HCT116 (cell line): ENCODE measurements at regions not wholly inside any gene's neighbourhood (a gene's known extent, or its start where the extent isn't known, plus 50 kb on each side); places are given as distances from the start of the nearest gene placed in this dataset.

Experiments
- ATAC-seq: fragments of 200-7000 bp; cut with Tn5 transposase; 2 replicates; pipeline ENCODE4 v1.9.1; 2020; ENCODE audit warnings: mild to moderate bottlenecking, moderate library complexity
- BruUV-seq: library from RNA; stranded (reverse); fragments of 400-500 nt; replicated peaks from 2 replicates; lab custom pipeline; 2021; lab: Mats Ljungman, UMichigan
- CTCF ChIA-PET: fragments of 300-600 bp; sonication (Branson Sonifier 250); formaldehyde crosslinking; loops from one replicate; lab custom pipeline; 2021; ENCODE audit warnings: antibody characterized with exemption; lab: Charles Lee
- POLR2A ChIA-PET: fragments of 300-600, 350-600 bp; sonication (Branson Sonifier 250); formaldehyde crosslinking; loops from one replicate; lab custom pipeline; 2021; ENCODE audit warnings: antibody characterized with exemption; lab: Charles Lee
- RAD21 ChIA-PET, 2 experiments: fragments of 300-600 bp; sonication (Branson Sonifier 250); formaldehyde crosslinking; loops; one replicate each; lab custom pipeline; 2023; ENCODE audit warnings: low total read pairs in 2 of 2; ENCODE audit not compliant: uncharacterized antibody in 2 of 2, unreplicated experiment in 2 of 2, low non-redundant PET in 1 of 2; lab: Charles Lee
- DNase-seq: peaks from one replicate; pipeline ENCODE4 v3.0.0-alpha.2; 2010; ENCODE audit warnings: low read depth, low spot score
- H2AFZ ChIP-seq: fragments of 200-600 bp; shearing (Covaris generic), sonication (generic); 2 replicates; pipeline ENCODE4 v1.6.1; 2017; ENCODE audit warnings: low read depth, mixed run types, mixed read lengths, antibody characterized with exemption, low read length; ENCODE audit not compliant: poor library complexity, severe bottlenecking
- H3K27ac ChIP-seq: 2 replicates; pipeline ENCODE4 v1.5.1; 2012; ENCODE audit warnings: low read depth, low read length
- H3K27me3 ChIP-seq: fragments of 200-600 bp; sonication (generic); 2 replicates; pipeline ENCODE4 v1.6.1; 2016; ENCODE audit warnings: mixed run types, low read length, mixed read lengths; ENCODE audit not compliant: insufficient read depth
- H3K36me3 ChIP-seq, 2 experiments: fragments of 200-500 bp in 1 of 2; fragments of 200-600 bp in 1 of 2; sonication (Bioruptor generic) in 1 of 2; sonication (generic) in 1 of 2; 2 replicates each; pipeline versions ENCODE4 v1.5.1 to v1.6.1; 2014 to 2016; ENCODE audit warnings: low read length in 2 of 2, inconsistent platforms in 1 of 2, mixed read lengths in 1 of 2, mixed run types in 1 of 2; ENCODE audit not compliant: insufficient read depth in 2 of 2, control insufficient read depth in 1 of 2
- H3K4me1 ChIP-seq, 2 experiments: fragments of 200-600 bp in 1 of 2; sonication (generic) in 1 of 2; 2 replicates each; pipeline versions ENCODE4 v1.5.1 to v1.6.1; 2012 to 2017; ENCODE audit warnings: low read length in 2 of 2, inconsistent platforms in 1 of 2, mild to moderate bottlenecking in 1 of 2, mixed read lengths in 1 of 2, mixed run types in 1 of 2, moderate library complexity in 1 of 2; ENCODE audit not compliant: insufficient read depth in 2 of 2, control insufficient read depth in 1 of 2
- H3K4me2 ChIP-seq: fragments of 200-600 bp; sonication (generic); 2 replicates; pipeline ENCODE4 v1.6.1; 2017; ENCODE audit warnings: mixed run types, low read length, mixed read lengths
- H3K4me3 ChIP-seq, 2 experiments: fragments of 200-600 bp in 1 of 2; sonication (generic) in 1 of 2; replicated peaks in 1 of 2; 2 replicates each; pipeline ENCODE4 v1.5.1; 2011 to 2016; ENCODE audit warnings: low read length in 2 of 2, control low read depth in 1 of 2, low read depth in 1 of 2, mild to moderate bottlenecking in 1 of 2, mixed read lengths in 1 of 2, mixed run types in 1 of 2
- H3K79me2 ChIP-seq: fragments of 200-600 bp; sonication (generic); 2 replicates; pipeline ENCODE4 v1.6.1; 2017; ENCODE audit warnings: mild to moderate bottlenecking, mixed run types, low read length, moderate library complexity, mixed read lengths; ENCODE audit not compliant: insufficient read depth
- H3K9ac ChIP-seq: fragments of 200-600 bp; sonication (generic); 2 replicates; pipeline ENCODE4 v1.6.1; 2016; ENCODE audit warnings: low read length, mixed read lengths
- H3K9me2 ChIP-seq: fragments of 200-600 bp; sonication (generic), shearing (Covaris generic); 2 replicates; pipeline ENCODE4 v1.6.1; 2017; ENCODE audit warnings: mixed run types, mild to moderate bottlenecking, moderate library complexity; ENCODE audit not compliant: insufficient read depth
- H3K9me3 ChIP-seq, 2 experiments: fragments of 200-500 bp in 1 of 2; fragments of 200-600 bp in 1 of 2; sonication (Bioruptor generic) in 1 of 2; sonication (generic) in 1 of 2; 2 replicates each; pipeline ENCODE4 v1.6.1; 2014 to 2017; ENCODE audit warnings: low read length in 2 of 2, mixed read lengths in 2 of 2, inconsistent platforms in 1 of 2, low read depth in 1 of 2, mild to moderate bottlenecking in 1 of 2, mixed run types in 1 of 2, moderate library complexity in 1 of 2; ENCODE audit not compliant: control insufficient read depth in 1 of 2, insufficient read depth in 1 of 2
- H4K20me1 ChIP-seq: fragments of 200-600 bp; sonication (generic), shearing (Covaris generic); 2 replicates; pipeline ENCODE4 v1.6.1; 2017; ENCODE audit warnings: mixed run types, mild to moderate bottlenecking, moderate library complexity; ENCODE audit not compliant: insufficient read depth
- CBX3 ChIP-seq: IDR thresholded peaks from 2 replicates; pipeline ENCODE4 v1.6.1; 2012; ENCODE audit warnings: low read depth
- CEBPB ChIP-seq: IDR thresholded peaks from 2 replicates; pipeline ENCODE4 v1.6.1; 2012; ENCODE audit warnings: low read depth
- EGR1 ChIP-seq: IDR thresholded peaks from 2 replicates; pipeline ENCODE4 v1.6.1; 2012; ENCODE audit warnings: low read depth
- JUND ChIP-seq: IDR thresholded peaks from 2 replicates; pipeline ENCODE4 v1.6.1; 2012
- POLR2AphosphoS5 ChIP-seq: IDR thresholded peaks from 2 replicates; pipeline ENCODE4 v1.6.1; 2011; ENCODE audit warnings: mild to moderate bottlenecking, low read depth, low read length, moderate library complexity
- RAD21 ChIP-seq: IDR thresholded peaks from 2 replicates; pipeline ENCODE4 v1.6.1; 2012; ENCODE audit warnings: low read depth, mild to moderate bottlenecking
- YY1 ChIP-seq: IDR thresholded peaks from 2 replicates; pipeline ENCODE4 v1.6.1; 2011; ENCODE audit warnings: low read length, low read depth, moderate library complexity, mild to moderate bottlenecking; ENCODE audit not compliant: insufficient replicate concordance; ENCODE audit errors: extremely low read depth
- ZFX ChIP-seq: fragments of 450-650 bp; IDR thresholded peaks from 2 replicates; pipeline ENCODE4 v1.6.1; 2017
- ZNF274 ChIP-seq: fragments of 200-500 bp; sonication (Bioruptor generic); IDR thresholded peaks from 2 replicates; pipeline ENCODE4 v1.6.1; 2014; ENCODE audit warnings: mild to moderate bottlenecking, low read depth, low read length, inconsistent platforms
- intact Hi-C: fragments of 100-400 bp; cut with micrococcal nuclease; formaldehyde crosslinking; loops from 2 replicates; pipeline ENCODE4 v1.10.0; 2022

DNA sequence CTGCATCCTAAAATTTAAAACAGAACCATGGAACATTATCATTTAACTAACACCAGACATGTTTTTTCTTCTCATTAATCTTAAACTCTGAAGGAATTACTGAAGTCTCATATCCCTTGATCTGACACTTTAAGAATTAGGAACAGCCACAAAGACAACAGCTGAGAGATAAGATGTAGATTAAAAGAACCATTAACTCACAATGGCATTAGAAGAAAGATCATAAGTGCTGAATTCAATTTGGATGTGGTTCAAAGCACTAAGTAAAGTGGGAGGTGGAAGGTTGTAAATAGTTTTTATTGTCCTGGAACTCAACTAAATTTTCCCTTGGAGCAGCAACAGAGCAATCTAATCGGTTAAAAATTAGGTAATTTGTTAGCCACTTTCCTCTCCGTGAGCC lies 199.0 kb upstream of the ATP2B1 start:
- intact Hi-C loops = no loop called here
- no peaks in the 10 kb centered on the region for H3K9me2 ChIP-seq
- ChIA-PET RAD21 (no interaction called here), POLR2A (no interaction called here), CTCF (no interaction called here)
- H3K9me3 ChIP-seq = no peaks in the 10 kb centered on the region
- H2AFZ ChIP-seq = no peak overlapping the region
- H3K9ac ChIP-seq = no peak overlapping the region
- no peaks in the 10 kb centered on the region for H3K27me3 ChIP-seq
- H3K4me3 ChIP-seq = no peak overlapping the region
- TF ChIP-seq ZFX = no peak
- no peak for TF ChIP-seq RAD21
- TF ChIP-seq POLR2AphosphoS5 = no peak
- TF ChIP-seq JUND = no peak
- no peaks in the 10 kb centered on the region for H3K4me1 ChIP-seq
- no peaks in the 10 kb centered on the region for H4K20me1 ChIP-seq
- no peaks in the 10 kb centered on the region for H3K79me2 ChIP-seq
- DNase-seq (no peak), ATAC-seq (no peak)
- H3K27ac ChIP-seq = no peak overlapping the region
- H3K36me3 ChIP-seq = no peaks in the 10 kb centered on the region
- BruUV-seq = no TSS peak
- no peak overlapping the region for H3K4me2 ChIP-seq

GRCh38 chr12:89906824-89907223 lies 198.2 kb upstream of the ATP2B1 start:
- H3K27me3 ChIP-seq = no peaks in the 10 kb centered on the region
- no peaks in the 10 kb centered on the region for H3K36me3 ChIP-seq
- H3K4me3 ChIP-seq = no peak overlapping the region
- no peak overlapping the region for H3K4me2 ChIP-seq
- no peaks in the 10 kb centered on the region for H4K20me1 ChIP-seq
- ATAC-seq (no peak), DNase-seq (no peak)
- H3K9me2 ChIP-seq = no peaks in the 10 kb centered on the region
- H3K9me3 ChIP-seq = no peaks in the 10 kb centered on the region
- POLR2A ChIA-PET = no interaction called here
- TF ChIP-seq JUND (no peak), CBX3 (no peak), YY1 (no peak), RAD21 (no peak), EGR1 (no peak), ZNF274 (no peak), CEBPB (no peak)
- CTCF ChIA-PET = no interaction called here
- H3K27ac ChIP-seq = no peak overlapping the region
- RAD21 ChIA-PET = no interaction called here
- intact Hi-C loops = no loop called here
- H3K4me1 ChIP-seq = no peaks in the 10 kb centered on the region
- BruUV-seq = no TSS peak
- H3K79me2 ChIP-seq = no peaks in the 10 kb centered on the region
- H2AFZ ChIP-seq = no peak overlapping the region
- no peak overlapping the region for H3K9ac ChIP-seq
